GM06990 (cell line): ENCODE measurements at regions not wholly inside any gene's neighbourhood (a gene's known extent, or its start where the extent isn't known, plus 50 kb on each side); places are given as distances from the start of the nearest gene placed in this dataset.
"Not testable (repeated sequence)": the region's sequence is repeated elsewhere in the genome, so short reads cannot be mapped to it uniquely, and the experiment has no call there.

Experiments
- DNase-seq: peaks from one replicate; pipeline ENCODE4 v3.0.0-alpha.2; 2011; ENCODE audit not compliant: insufficient read length; ENCODE audit errors: extremely low read depth
- H3K27me3 ChIP-seq: replicated peaks from 2 replicates; pipeline ENCODE4 v1.6.0; 2011; ENCODE audit warnings: low read length; ENCODE audit not compliant: control insufficient read depth, insufficient read depth
- H3K36me3 ChIP-seq: 2 replicates; pipeline ENCODE4 v1.5.1; 2011; ENCODE audit warnings: low read length; ENCODE audit not compliant: control insufficient read depth, insufficient read depth
- H3K4me3 ChIP-seq: replicated peaks from 2 replicates; pipeline ENCODE4 v1.5.1; 2011; ENCODE audit warnings: low read depth, mild to moderate bottlenecking, control low read depth, low read length
- TF ChIP-seq, protein P1 (sequence below): IDR thresholded peaks from 2 replicates; pipeline ENCODE4 v1.5.1; 2011; ENCODE audit warnings: low read length, control low read depth, mild to moderate bottlenecking, inconsistent platforms; ENCODE audit not compliant: insufficient read depth, poor library complexity, severe bottlenecking

DNA sequence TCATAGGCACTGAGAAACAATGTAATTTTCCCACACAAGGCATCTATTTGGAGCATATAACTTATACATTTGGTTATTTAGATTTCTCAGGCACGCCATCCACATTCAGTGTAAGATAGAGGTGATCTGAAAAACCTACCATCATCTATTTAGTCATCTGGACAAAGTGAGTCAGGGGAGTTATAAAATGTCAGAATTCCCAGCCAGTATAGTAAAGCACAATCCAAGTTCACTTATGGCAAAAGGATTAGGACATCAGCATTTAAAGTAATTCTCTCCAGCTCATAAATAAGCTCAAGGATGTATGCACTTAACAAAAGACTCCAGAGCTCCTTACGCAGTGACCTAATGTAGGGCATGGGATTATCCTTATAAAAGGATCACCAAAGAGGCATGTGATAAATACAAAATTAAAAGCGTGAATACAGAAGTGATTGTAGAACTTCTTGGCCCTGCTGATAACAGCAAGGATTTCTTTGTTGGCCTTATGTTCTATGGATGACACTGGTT is 65.3 kb upstream of the DCLK2 start:
- no peak overlapping the region for H3K4me3 ChIP-seq
- no peaks in the 10 kb centered on the region; the same call in 1 of the 2 replicates for H3K27me3 ChIP-seq
- H3K36me3 ChIP-seq = no peaks in the 10 kb centered on the region
- TF ChIP-seq, protein P1, sequence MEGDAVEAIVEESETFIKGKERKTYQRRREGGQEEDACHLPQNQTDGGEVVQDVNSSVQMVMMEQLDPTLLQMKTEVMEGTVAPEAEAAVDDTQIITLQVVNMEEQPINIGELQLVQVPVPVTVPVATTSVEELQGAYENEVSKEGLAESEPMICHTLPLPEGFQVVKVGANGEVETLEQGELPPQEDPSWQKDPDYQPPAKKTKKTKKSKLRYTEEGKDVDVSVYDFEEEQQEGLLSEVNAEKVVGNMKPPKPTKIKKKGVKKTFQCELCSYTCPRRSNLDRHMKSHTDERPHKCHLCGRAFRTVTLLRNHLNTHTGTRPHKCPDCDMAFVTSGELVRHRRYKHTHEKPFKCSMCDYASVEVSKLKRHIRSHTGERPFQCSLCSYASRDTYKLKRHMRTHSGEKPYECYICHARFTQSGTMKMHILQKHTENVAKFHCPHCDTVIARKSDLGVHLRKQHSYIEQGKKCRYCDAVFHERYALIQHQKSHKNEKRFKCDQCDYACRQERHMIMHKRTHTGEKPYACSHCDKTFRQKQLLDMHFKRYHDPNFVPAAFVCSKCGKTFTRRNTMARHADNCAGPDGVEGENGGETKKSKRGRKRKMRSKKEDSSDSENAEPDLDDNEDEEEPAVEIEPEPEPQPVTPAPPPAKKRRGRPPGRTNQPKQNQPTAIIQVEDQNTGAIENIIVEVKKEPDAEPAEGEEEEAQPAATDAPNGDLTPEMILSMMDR = no peak
- DNase-seq = no peak

GRCh38 chr4:150015910-150016309 is 62.3 kb upstream of the DCLK2 start:
- H3K36me3 ChIP-seq, H3K27me3 ChIP-seq, DNase-seq, H3K4me3 ChIP-seq: not testable (repeated sequence)

- H3K36me3 ChIP-seq, H3K4me3 ChIP-seq, H3K27me3 ChIP-seq, DNase-seq: not testable (repeated sequence)
Measured at GRCh38 chr4:150016621-150017020, 61.6 kb upstream of the DCLK2 start.

- DNase-seq = no peak
- H3K27me3 ChIP-seq = no peaks in the 10 kb centered on the region; the same call in none of the 2 replicates
- TF ChIP-seq, protein P1 = no peak
- H3K4me3 ChIP-seq = no peak overlapping the region
- no peaks in the 10 kb centered on the region for H3K36me3 ChIP-seq
Measured at GRCh38 chr4:150018257-150018656, 60.0 kb upstream of the DCLK2 start.

- Histone ChIP-seq H3K27me3 (no peaks in the 10 kb centered on the region; the same call in 1 of the 2 replicates), H3K4me3 (no peak overlapping the region), H3K36me3 (no peaks in the 10 kb centered on the region)
- TF ChIP-seq, protein P1 = no peak
- no peak for DNase-seq
Measured at GRCh38 chr4:150021483-150021882, 56.8 kb upstream of the DCLK2 start.

DNA sequence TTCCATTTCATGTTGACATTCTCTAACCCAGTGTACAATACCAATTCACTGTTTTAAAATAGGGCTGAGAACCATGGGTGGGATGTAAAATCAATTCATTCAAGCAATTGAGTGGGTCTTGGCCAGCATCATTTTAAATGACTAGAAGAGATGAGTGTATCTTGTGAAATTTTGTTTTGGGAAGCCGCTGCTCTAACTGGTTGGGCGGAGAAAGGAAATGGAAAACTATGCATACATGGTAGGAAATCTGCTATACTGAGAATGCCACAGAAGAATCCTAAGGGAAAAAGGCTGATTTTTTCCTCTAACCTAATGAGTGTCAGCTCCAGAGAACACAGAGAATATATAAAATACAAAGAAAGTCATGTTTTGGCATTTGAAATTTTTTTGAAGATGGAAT is 54.8 kb upstream of the DCLK2 start:
- Histone ChIP-seq H3K27me3 (no peaks in the 10 kb centered on the region; the same call in 1 of the 2 replicates), H3K36me3 (no peaks in the 10 kb centered on the region)
- TF ChIP-seq, protein P1 = no peak

GRCh38 chr4:150026987-150027386 is 51.3 kb upstream of the DCLK2 start:
- not testable (repeated sequence) for DNase-seq, H3K27me3 ChIP-seq, H3K36me3 ChIP-seq, H3K4me3 ChIP-seq

More for the DNA sequence above, 54.8 kb upstream of the DCLK2 start:
- H3K4me3 ChIP-seq = no peak overlapping the region
- no peak for DNase-seq
